HepG2 (cell line): ENCODE measurements at regions not wholly inside any gene's neighbourhood (a gene's known extent, or its start where the extent isn't known, plus 50 kb on each side); places are given as distances from the start of the nearest gene placed in this dataset.

Experiments used
- FOSL2 ChIP-seq: sonication (generic); formaldehyde crosslinking; IDR thresholded peaks from 2 replicates; pipeline ENCODE4 v1.4.0; 2020; ENCODE audit warnings: missing genetic modification reagents
- RFX1 ChIP-seq: fragments of 450-650 bp; IDR thresholded peaks from 2 replicates; pipeline ENCODE4 v1.6.1; 2017
- ZNF296 ChIP-seq: sonication (generic); formaldehyde crosslinking; conservative IDR thresholded peaks from 2 replicates; pipeline ENCODE4 v1.5.0; 2020; ENCODE audit warnings: mild to moderate bottlenecking, missing genetic modification reagents
- TF ChIP-seq, protein P1 (sequence below): sonication (generic); formaldehyde crosslinking; IDR thresholded peaks from 2 replicates; pipeline ENCODE4 v1.5.0; 2020; ENCODE audit warnings: mild to moderate bottlenecking, missing genetic modification reagents, moderate library complexity
- TF ChIP-seq, protein P2 (sequence below): sonication (generic); formaldehyde crosslinking; IDR thresholded peaks from 2 replicates; pipeline ENCODE4 v1.5.0; 2020; ENCODE audit warnings: missing genetic modification reagents

GRCh38 chr14:23862513-23862912 lies 91.1 kb upstream of the DHRS4 start:
- TF ChIP-seq, protein P1, sequence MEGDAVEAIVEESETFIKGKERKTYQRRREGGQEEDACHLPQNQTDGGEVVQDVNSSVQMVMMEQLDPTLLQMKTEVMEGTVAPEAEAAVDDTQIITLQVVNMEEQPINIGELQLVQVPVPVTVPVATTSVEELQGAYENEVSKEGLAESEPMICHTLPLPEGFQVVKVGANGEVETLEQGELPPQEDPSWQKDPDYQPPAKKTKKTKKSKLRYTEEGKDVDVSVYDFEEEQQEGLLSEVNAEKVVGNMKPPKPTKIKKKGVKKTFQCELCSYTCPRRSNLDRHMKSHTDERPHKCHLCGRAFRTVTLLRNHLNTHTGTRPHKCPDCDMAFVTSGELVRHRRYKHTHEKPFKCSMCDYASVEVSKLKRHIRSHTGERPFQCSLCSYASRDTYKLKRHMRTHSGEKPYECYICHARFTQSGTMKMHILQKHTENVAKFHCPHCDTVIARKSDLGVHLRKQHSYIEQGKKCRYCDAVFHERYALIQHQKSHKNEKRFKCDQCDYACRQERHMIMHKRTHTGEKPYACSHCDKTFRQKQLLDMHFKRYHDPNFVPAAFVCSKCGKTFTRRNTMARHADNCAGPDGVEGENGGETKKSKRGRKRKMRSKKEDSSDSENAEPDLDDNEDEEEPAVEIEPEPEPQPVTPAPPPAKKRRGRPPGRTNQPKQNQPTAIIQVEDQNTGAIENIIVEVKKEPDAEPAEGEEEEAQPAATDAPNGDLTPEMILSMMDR (CRISPR knock-in tag): no peak
- TF ChIP-seq RFX1: no peak
- no peak for TF ChIP-seq ZNF296 (CRISPR knock-in tag)
- TF ChIP-seq FOSL2 (CRISPR knock-in tag): no peak
- TF ChIP-seq, protein P2, sequence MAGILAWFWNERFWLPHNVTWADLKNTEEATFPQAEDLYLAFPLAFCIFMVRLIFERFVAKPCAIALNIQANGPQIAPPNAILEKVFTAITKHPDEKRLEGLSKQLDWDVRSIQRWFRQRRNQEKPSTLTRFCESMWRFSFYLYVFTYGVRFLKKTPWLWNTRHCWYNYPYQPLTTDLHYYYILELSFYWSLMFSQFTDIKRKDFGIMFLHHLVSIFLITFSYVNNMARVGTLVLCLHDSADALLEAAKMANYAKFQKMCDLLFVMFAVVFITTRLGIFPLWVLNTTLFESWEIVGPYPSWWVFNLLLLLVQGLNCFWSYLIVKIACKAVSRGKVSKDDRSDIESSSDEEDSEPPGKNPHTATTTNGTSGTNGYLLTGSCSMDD: no peak
